ENCODE measurements at regions not wholly inside any gene's neighbourhood (a gene's known extent, or its start where the extent isn't known, plus 50 kb on each side); places are given as distances from the start of the nearest gene placed in this dataset.
A peak's percentile ranks its signal among the peaks of the same experiment; 100 is the strongest.
"Not testable (repeated sequence)": the region's sequence is repeated elsewhere in the genome, so short reads cannot be mapped to it uniquely, and the experiment has no call there.

DNA sequence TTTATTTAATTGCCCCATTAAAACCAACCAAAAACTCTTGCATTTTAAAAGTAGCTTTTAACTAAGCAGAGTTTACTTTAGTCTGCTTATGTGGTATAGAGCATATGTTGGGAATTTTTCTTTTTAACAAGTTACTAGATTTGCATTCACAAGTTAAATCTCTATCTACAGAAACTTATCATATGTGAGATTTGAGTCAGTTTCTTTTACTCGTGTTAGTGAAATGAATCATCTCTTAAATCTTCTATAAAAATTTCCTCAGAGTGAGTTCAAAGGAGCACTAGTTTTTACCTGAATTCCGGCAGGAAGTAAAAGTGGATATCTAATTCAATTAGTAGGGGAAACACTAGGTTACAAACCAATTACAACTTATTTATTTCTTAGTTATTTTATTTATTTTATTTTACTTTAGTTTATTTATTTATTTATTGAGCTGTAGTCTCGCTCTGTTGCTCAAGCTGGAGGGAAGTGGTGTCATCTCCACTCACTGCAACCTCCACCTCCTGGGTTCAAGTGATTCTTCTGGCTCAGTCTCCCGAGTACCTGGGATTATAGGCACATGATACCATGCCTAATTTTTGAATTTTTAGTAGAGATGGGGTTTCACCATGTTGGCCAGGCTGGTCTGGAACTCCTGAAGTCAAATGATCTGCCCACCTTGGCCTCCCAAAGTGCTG lies 1609.6 kb upstream of the B3GALT2 start:
- no peak for DNase-seq

- DNase-seq: no peak
Observed at GRCh38 chr1:194787001-194787400, 1600.6 kb upstream of the B3GALT2 start.

DNA sequence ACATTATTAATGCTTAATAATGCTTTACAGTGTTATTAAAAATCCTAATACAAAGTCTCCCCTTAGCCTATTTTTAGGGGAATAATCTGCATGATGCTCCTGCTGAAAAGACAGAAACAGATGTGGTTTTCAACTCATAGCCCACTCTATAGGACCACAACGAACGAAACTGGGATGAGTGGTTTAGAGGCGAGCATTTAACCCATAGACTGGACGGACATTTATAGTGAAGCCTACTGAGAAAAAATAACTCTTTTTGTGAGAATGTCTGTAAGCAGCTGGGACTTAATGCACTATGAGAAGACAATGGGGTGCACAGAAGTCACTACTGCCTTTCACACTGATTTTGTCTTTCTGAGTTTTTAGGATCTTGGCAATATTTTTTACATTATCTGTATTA lies 1599.6 kb upstream of the B3GALT2 start:
- no peak for DNase-seq

- DNase-seq: no peak
Observed at GRCh38 chr1:194776657-194777056, 1590.2 kb upstream of the B3GALT2 start.

DNA sequence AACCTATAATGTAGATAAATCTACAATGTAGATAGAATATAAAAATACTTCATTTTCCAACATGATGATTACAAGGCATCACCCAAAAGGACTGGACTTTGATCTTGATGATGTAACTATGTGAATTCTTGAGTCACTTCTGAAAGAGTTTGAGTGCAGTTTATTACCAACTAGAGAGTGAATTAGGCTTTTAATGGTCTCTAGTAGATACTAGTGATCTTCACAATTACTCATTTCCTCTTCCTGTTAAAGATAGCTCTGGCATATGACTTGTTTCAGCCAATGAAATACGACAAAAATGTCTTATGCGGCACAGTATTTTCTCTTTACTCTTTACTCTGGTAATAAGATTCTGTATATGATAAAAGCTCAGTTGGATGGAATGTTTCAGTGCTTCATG lies 1588.1 kb upstream of the B3GALT2 start:
- DNase-seq: no peak

DNA sequence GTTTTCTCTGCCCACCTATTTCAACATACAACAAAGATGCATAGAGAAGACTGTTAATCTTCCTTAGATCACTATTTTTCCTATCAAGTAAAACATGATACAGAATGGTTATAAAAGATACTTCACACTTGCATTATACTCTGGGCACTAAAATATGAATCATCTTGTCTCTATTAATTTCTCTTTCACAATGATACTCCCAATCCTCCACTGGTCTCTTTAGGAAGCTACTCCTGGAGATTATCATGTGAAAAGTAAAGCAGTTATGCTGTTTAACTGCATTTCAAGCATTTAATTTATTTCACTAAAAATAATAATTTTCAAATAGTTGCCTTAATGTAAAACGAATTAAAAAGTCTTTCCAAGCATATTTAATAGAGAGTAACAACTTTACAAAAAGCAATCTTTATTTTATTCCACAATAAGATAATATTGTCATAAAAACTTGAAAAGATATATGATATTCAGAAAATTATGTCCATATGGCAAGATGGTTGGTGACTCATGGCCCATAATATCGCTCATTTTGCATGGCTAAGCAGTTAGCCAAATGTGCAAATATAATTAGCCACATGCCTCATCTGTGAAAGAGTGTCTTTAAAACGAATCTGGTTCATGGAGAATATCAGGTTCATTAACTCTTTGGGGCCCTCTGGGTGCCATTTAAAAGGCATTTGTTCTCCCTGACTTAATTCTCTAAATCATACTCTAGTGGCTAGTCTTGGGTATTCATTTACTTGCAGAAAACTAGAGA lies 1569.0 kb upstream of the B3GALT2 start:
- DNase-seq: peak; percentile 68

DNA sequence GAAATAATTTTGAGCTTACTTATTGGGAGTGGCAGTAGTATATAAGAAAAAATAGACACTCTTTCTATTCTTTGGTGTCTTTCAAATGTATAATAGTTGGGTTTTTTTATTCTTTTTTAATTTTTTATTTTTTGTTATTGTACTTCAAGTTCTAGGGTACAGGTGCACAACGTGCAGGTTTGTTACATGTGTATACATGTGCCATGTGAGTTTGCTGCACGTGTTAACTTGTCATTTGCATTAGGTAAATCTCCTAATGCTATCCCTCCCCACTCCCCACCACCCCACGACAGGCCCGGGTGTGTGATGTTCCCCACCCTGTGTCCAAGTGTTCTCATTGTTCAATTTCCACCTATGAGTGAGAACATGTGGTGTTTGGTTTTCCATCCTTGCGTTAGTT lies 1552.4 kb upstream of the B3GALT2 start:
- not testable (repeated sequence) for DNase-seq

GRCh38 chr1:194734970-194735369 lies 1548.6 kb upstream of the B3GALT2 start:
- DNase-seq: no peak

- DNase-seq: no peak
Observed at GRCh38 chr1:194731025-194731424, 1544.6 kb upstream of the B3GALT2 start.

GRCh38 chr1:194730304-194730703 lies 1543.9 kb upstream of the B3GALT2 start:
- DNase-seq: no peak

GRCh38 chr1:194723067-194723466 lies 1536.7 kb upstream of the B3GALT2 start:
- DNase-seq: peak; percentile 63

DNA sequence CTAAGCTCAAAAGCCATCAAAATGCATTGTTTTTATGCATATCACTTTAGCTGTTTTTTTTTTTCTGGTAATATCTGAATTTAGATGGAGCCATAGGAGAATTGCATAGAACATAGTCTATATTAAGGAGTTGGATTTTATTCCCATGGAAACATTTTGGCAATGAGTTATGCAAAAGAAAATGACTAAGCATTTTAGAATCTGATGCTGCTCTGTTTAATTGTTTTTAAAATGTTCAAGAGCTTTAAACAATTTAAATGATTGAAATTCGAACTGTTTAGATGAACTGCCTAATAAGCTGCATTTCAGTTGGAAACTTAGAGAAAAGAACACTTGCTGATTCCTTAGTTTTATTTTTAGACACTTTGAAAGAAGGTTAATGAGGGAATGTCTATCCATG lies 1531.5 kb upstream of the B3GALT2 start:
- DNase-seq: peak; percentile 55

DNA sequence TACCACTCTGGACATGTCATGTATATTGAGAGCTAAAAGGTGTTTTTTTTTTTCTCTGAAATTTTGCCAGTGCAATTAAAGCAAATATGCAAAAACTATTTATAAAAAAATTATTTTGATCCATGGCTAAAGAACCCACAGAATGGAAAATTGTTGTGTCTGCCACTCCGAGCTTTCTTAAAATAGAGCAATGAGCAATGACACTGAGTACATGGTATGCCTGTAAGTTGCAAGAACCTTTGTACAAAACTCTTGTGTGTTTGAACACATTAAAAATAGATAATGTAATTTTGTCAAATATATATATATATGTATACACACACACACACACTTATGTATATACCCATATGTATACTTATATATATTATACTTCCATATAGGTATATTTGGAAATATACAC lies 1530.9 kb upstream of the B3GALT2 start:
- no peak for DNase-seq

GRCh38 chr1:194710671-194711070 lies 1524.3 kb upstream of the B3GALT2 start:
- no peak for DNase-seq

DNA sequence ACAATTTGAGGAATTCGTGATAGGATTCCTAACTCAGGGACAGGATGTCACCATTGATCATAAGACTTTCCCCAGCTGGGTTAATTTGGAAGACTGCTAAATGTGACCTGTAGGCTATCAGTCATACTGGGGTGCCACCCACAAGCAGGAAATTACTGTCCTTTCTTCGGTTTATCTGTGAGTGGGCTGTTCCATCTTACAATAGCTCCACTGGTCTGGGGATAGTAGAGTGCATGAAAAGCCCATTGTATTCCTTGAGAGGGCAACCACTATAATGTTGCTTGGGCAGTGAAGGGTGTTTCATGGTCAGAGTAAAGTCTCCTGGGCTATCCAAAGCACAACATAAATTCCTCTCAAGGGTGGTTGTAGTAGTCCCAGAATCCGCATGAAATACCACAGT lies 1523.0 kb upstream of the B3GALT2 start:
- DNase-seq: no peak

- no peak for DNase-seq
Observed at GRCh38 chr1:194707074-194707473, 1520.7 kb upstream of the B3GALT2 start.

- DNase-seq: peak; percentile 27
Observed at GRCh38 chr1:194705123-194705854, 1518.9 kb upstream of the B3GALT2 start.

- no peak for DNase-seq
Observed at GRCh38 chr1:194698908-194699318, 1512.5 kb upstream of the B3GALT2 start.

- no peak for DNase-seq
Observed at GRCh38 chr1:194693244-194693643, 1506.8 kb upstream of the B3GALT2 start.

DNA sequence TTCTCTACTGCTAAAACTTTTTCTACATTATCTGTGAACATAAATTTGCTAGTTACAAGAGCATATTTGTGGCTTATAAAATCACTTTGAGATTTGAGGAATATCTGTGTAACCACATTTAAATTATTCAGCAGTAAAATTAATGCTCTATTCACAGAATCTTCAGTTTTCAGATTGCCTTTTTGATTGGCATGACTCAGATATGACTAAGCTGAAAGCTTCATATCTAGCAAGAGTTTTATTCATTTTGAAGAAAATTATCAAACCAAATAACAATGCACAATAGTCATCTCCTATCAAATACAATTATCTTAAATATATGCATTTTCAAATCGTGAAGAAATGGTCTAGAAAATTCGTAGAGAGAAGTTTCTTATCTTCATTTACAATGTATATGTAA lies 1498.2 kb upstream of the B3GALT2 start:
- DNase-seq: peak; percentile 62

DNA sequence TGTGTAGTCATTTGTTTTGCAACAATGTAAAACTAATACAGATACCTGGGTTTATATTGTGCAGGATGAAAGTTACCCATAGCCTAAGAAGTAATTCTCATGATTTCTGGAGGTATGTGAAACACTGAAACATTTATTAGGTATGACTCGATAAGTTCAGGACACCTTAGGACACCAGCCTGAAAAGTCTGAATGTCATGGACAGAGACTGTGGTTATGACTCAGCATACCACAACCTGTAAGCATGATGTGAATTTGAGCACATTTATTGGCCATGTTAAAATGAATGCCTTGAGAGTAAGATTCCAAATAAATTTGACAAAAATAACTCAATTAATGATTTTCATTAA lies 1471.7 kb upstream of the B3GALT2 start:
- DNase-seq: peak; percentile 89

- DNase-seq: no peak
Observed at GRCh38 chr1:194654956-194655355, 1468.5 kb upstream of the B3GALT2 start.

DNA sequence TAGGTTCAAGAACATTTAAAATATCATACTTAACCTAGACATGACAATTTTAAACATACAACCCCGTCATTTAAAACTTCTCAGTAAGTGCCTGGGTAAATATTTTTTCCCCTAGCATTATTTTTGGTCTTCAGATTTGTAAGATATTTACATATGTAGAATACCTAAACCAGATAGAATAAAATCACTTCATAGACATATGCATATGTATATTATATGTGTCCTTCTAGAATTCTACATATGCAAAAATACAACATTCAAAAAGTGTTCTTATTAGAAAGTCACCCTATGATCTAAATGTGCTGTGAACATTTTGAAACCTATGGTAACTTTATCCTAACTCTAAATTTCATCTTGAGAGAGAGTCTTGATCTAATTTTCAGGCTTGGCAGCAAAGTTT lies 1467.0 kb upstream of the B3GALT2 start:
- DNase-seq: no peak

GRCh38 chr1:194647118-194647517 lies 1460.7 kb upstream of the B3GALT2 start:
- no peak for DNase-seq

Measured in fibroblast of skin of abdomen (primary cell).